OCI-LY1 (cell line): ENCODE measurements at regions not wholly inside any gene's neighbourhood (a gene's known extent, or its start where the extent isn't known, plus 50 kb on each side); places are given as distances from the start of the nearest gene placed in this dataset.

ENCODE experiments used
- EZH2 ChIP-seq: fragments of 200-600 bp; sonication (generic), shearing (Covaris generic); IDR thresholded peaks from 2 replicates; pipeline ENCODE4 v1.8.0; 2017; ENCODE audit warnings: borderline replicate concordance, mixed run types, mild to moderate bottlenecking, antibody characterized with exemption, low read length, moderate library complexity, mixed read lengths
- TF ChIP-seq, protein P1 (sequence below): fragments of 200-600 bp; sonication (generic), shearing (Covaris generic); IDR thresholded peaks from 2 replicates; pipeline ENCODE4 v1.5.1; 2017; ENCODE audit warnings: mild to moderate bottlenecking, antibody characterized with exemption, low read length, moderate library complexity, mixed read lengths

- TF ChIP-seq, protein P1, sequence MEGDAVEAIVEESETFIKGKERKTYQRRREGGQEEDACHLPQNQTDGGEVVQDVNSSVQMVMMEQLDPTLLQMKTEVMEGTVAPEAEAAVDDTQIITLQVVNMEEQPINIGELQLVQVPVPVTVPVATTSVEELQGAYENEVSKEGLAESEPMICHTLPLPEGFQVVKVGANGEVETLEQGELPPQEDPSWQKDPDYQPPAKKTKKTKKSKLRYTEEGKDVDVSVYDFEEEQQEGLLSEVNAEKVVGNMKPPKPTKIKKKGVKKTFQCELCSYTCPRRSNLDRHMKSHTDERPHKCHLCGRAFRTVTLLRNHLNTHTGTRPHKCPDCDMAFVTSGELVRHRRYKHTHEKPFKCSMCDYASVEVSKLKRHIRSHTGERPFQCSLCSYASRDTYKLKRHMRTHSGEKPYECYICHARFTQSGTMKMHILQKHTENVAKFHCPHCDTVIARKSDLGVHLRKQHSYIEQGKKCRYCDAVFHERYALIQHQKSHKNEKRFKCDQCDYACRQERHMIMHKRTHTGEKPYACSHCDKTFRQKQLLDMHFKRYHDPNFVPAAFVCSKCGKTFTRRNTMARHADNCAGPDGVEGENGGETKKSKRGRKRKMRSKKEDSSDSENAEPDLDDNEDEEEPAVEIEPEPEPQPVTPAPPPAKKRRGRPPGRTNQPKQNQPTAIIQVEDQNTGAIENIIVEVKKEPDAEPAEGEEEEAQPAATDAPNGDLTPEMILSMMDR, result no peak
- TF ChIP-seq EZH2, result no peak
These were observed 52.8 kb upstream of the ELK3 start for GRCh38 chr12:96141216-96141912.
